Spleen (tissue), 11 donors: ENCODE measurements at regions not wholly inside any gene's neighbourhood (a gene's known extent, or its start where the extent isn't known, plus 50 kb on each side); places are given as distances from the start of the nearest gene placed in this dataset.

Experiments
- DNase-seq: peaks from one replicate; pipeline ENCODE4 v3.0.0-alpha.2; 2020
- H3K27ac ChIP-seq, 8 donors: fragments of 200-600 bp; sonication (generic) in 7 of 8; 1 replicate in 4 of 8; 2 replicates in 4 of 8; pipeline versions ENCODE4 v1.5.0 to v1.8.0; 2016 to 2021; ENCODE audit warnings: inconsistent platforms in 4 of 8, mild to moderate bottlenecking in 4 of 8, moderate library complexity in 1 of 8
- H3K27me3 ChIP-seq, 7 donors: fragments of 200-600 bp; sonication (generic) in 6 of 7; replicated peaks in 1 of 7; 1 replicate in 4 of 7; 2 replicates in 3 of 7; pipeline versions ENCODE4 v1.5.0 to v1.8.0; 2016 to 2021; ENCODE audit warnings: inconsistent platforms in 3 of 7, mild to moderate bottlenecking in 1 of 7
- H3K36me3 ChIP-seq, 6 donors: fragments of 200-600 bp; sonication (generic) in 5 of 6; 1 replicate in 4 of 6; 2 replicates in 2 of 6; pipeline versions ENCODE4 v1.5.0 to v1.8.0; 2016 to 2021; ENCODE audit warnings: inconsistent platforms in 2 of 6
- H3K4me1 ChIP-seq, 6 donors: fragments of 200-600 bp; sonication (generic) in 5 of 6; 1 replicate in 3 of 6; 2 replicates in 3 of 6; pipeline versions ENCODE4 v1.5.0 to v1.8.0; 2016 to 2021; ENCODE audit warnings: inconsistent platforms in 3 of 6
- H3K4me3 ChIP-seq, 8 donors: fragments of 200-600 bp; sonication (generic) in 7 of 8; 1 replicate in 4 of 8; 2 replicates in 4 of 8; pipeline versions ENCODE4 v1.5.0 to v1.8.0; 2016 to 2021; ENCODE audit warnings: inconsistent platforms in 4 of 8, mild to moderate bottlenecking in 4 of 8, moderate library complexity in 2 of 8
- H3K9me3 ChIP-seq, 8 donors: fragments of 200-600 bp; sonication (generic) in 7 of 8; 1 replicate in 4 of 8; 2 replicates in 4 of 8; pipeline versions ENCODE4 v1.5.0 to v1.8.0; 2016 to 2021; ENCODE audit warnings: inconsistent platforms in 4 of 8
- POLR2A ChIP-seq, 3 donors: fragments of 450-650 bp; IDR thresholded peaks; one replicate each; pipeline ENCODE4 v1.5.1; 2017; ENCODE audit warnings: antibody characterized with exemption in 3 of 3, mild to moderate bottlenecking in 1 of 3
- POLR2AphosphoS5 ChIP-seq, 3 donors: sonication (generic); formaldehyde crosslinking; IDR thresholded peaks; one replicate each; pipeline ENCODE4 v1.5.1; 2017; ENCODE audit warnings: antibody characterized with exemption in 3 of 3
- WGBS, 5 donors: extraction: QIAGEN DNeasy Blood & Tissue Kit in 3 of 5; methylation state at CpG; one replicate each; pipeline versions ENCODE4 v1.1.5 to v1.1.7; 2013 to 2018; 5-methylcytosine and 5-hydroxymethylcytosine counted together
- intact Hi-C: fragments of 100-400 bp; cut with DNase I; formaldehyde crosslinking; loops from one replicate; pipeline ENCODE4 v1.15.0; 2023; ENCODE audit warnings: low total_unique reads
- TF ChIP-seq, protein P1 (sequence below), 11 experiments: fragments of 200-600 bp in 7 of 11; fragments of 450-650 bp in 4 of 11; sonication (generic) in 4 of 11; IDR thresholded peaks in 8 of 11; conservative IDR thresholded peaks in 3 of 11; 1 replicate in 7 of 11; 2 replicates in 4 of 11; pipeline versions ENCODE4 v1.4.0 to v1.8.0; 2016 to 2021; ENCODE audit warnings: antibody characterized with exemption in 11 of 11, inconsistent platforms in 4 of 11, mild to moderate bottlenecking in 1 of 11
- donor health status: healthy with polysubstance abuse.
- donor health status: DM: no; HTN: no; CAD: no; lungs with moderate emphysema.
- donor health status: DM: no; HTN: no; CAD: no.
- donor health status: Bipolar disorder and iron deficiency.
- donor health status: healthy.
- donor health status: DM: no; HTN: no; CAD: no.
- donor health status: DM: yes; HTN: yes; CAD: no.

DNA sequence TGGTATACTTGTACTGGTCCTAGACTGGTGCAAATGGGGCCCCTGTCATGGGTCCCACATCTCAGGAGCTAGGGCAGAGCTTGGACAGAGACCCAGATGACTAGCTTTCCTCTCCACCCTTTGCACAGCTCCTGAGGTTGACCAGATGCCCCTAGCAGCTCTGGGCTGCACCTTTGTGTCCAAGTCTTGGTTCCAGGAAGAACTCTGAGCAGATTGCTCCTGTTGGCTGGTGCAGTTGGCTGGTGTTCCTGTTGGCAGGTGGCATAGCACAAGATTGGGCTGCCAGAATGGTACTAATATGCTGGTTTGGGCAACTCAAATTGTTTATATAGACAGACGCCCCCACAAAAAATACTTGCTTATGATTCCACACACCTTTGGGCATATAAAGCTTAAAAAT, 89.4 kb upstream of the EZR start:
- H3K27me3 ChIP-seq: no peaks in the 10 kb centered on the region
- WGBS, 5 donors: 92 to 100% (median 95%) methylated on average over 1 of the region's 1 CpG
- TF ChIP-seq POLR2AphosphoS5 (IDR thresholded peaks at IDR 0.05): no peak
- no peak for TF ChIP-seq POLR2A (IDR thresholded peaks at IDR 0.05)
- TF ChIP-seq, protein P1, sequence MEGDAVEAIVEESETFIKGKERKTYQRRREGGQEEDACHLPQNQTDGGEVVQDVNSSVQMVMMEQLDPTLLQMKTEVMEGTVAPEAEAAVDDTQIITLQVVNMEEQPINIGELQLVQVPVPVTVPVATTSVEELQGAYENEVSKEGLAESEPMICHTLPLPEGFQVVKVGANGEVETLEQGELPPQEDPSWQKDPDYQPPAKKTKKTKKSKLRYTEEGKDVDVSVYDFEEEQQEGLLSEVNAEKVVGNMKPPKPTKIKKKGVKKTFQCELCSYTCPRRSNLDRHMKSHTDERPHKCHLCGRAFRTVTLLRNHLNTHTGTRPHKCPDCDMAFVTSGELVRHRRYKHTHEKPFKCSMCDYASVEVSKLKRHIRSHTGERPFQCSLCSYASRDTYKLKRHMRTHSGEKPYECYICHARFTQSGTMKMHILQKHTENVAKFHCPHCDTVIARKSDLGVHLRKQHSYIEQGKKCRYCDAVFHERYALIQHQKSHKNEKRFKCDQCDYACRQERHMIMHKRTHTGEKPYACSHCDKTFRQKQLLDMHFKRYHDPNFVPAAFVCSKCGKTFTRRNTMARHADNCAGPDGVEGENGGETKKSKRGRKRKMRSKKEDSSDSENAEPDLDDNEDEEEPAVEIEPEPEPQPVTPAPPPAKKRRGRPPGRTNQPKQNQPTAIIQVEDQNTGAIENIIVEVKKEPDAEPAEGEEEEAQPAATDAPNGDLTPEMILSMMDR (IDR thresholded peaks at IDR 0.05 in 8 of 11, conservative IDR thresholded peaks at IDR 0.05 in 3 of 11): no peak
- H3K9me3 ChIP-seq: peaks cover 4 to 38% (median 30%) of the 10 kb centered on the region in 8 donors
- no peak for DNase-seq
- H3K4me1 ChIP-seq: peaks cover 7 to 35% (median 28%) of the 10 kb centered on the region in 6 donors
- H3K27ac ChIP-seq: no peak overlapping the region
- no peak overlapping the region for H3K4me3 ChIP-seq
- H3K36me3 ChIP-seq: no peaks in the 10 kb centered on the region
- intact Hi-C loops: no loop called here

DNA sequence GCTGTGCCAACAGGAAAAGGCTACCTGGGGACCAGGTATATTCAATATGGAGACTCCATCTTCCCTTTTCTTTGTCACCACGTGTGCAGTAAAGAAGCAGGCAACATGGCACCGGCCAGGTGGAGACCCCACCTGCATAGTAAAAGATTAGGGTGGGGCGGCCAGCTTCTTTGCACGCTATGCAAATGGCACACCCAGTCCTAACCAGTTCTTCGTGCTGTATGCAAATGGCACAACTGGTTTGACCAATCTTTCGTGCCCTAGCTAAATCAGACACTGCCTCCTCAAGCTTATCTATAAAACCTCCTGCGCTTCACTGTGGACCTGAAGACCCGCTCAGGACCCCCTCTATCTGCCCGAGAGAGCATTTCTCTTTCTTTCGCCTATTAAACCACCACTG, 88.8 kb upstream of the EZR start:
- TF ChIP-seq POLR2AphosphoS5 (IDR thresholded peaks at IDR 0.05) (no peak), POLR2A (IDR thresholded peaks at IDR 0.05) (no peak)
- TF ChIP-seq, protein P1 (IDR thresholded peaks at IDR 0.05 in 8 of 11, conservative IDR thresholded peaks at IDR 0.05 in 3 of 11): no peak
- WGBS, 5 donors: 88 to 91% (median 90%) methylated on average over 10 of the region's 10 CpGs
- intact Hi-C loops: no loop called here
- no peaks in the 10 kb centered on the region for H3K36me3 ChIP-seq
- no peaks in the 10 kb centered on the region for H3K27me3 ChIP-seq
- peaks cover 4 to 38% (median 30%) of the 10 kb centered on the region in 8 donors for H3K9me3 ChIP-seq
- DNase-seq: no peak
- H3K27ac ChIP-seq: no peak overlapping the region
- H3K4me3 ChIP-seq: no peak overlapping the region
- H3K4me1 ChIP-seq: peaks cover 7 to 35% (median 28%) of the 10 kb centered on the region in 6 donors

DNA sequence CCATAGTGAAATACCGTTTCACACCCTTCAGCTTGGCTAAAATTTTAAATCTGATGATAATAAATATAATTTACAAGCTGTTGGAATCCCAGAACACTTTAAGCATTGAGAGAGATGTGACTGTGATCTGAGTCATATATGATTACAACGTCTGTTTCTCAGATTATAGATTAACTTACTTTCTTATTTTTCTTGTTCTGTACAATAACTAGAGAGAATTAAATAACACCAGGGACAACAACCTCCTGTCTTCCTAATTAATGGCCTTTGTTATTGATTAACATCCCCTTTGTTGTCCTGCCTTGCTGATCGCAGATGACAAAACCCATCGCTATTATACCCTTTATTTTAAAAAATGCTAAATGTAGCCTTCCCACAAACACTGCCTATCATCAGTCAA, 87.8 kb upstream of the EZR start:
- Histone ChIP-seq H3K4me1 (peaks cover 7 to 26% (median 22%) of the 10 kb centered on the region in 6 donors), H3K9me3 (peaks cover 4 to 38% (median 30%) of the 10 kb centered on the region in 8 donors), H3K27ac (no peak overlapping the region), H3K36me3 (no peaks in the 10 kb centered on the region), H3K27me3 (no peaks in the 10 kb centered on the region), H3K4me3 (no peak overlapping the region)
- WGBS, 5 donors: 79 to 99% (median 96%) methylated on average over 4 of the region's 4 CpGs
- no peak for DNase-seq
- intact Hi-C loops: no loop called here
- TF ChIP-seq, protein P1 (IDR thresholded peaks at IDR 0.05 in 8 of 11, conservative IDR thresholded peaks at IDR 0.05 in 3 of 11): no peak
- TF ChIP-seq POLR2A (IDR thresholded peaks at IDR 0.05): no peak

GRCh38 chr6:158905277-158905676, 86.1 kb upstream of the EZR start:
- Histone ChIP-seq H3K4me1 (peaks cover 0 to 9% (median 7%) of the 10 kb centered on the region in 6 donors), H3K27me3 (no peaks in the 10 kb centered on the region), H3K9me3 (peaks cover 4 to 38% (median 30%) of the 10 kb centered on the region in 8 donors), H3K36me3 (no peaks in the 10 kb centered on the region), H3K4me3 (no peak overlapping the region), H3K27ac (no peak overlapping the region)
- intact Hi-C loops: no loop called here
- no peak for TF ChIP-seq POLR2A (IDR thresholded peaks at IDR 0.05)
- TF ChIP-seq POLR2AphosphoS5 (IDR thresholded peaks at IDR 0.05): no peak
- TF ChIP-seq, protein P1 (IDR thresholded peaks at IDR 0.05 in 8 of 11, conservative IDR thresholded peaks at IDR 0.05 in 3 of 11): no peak
- DNase-seq: no peak
- 92 to 98% (median 95%) methylated on average over 2 of the region's 2 CpGs for WGBS, 5 donors
